ENCODE measurements at regions not wholly inside any gene's neighbourhood (a gene's known extent, or its start where the extent isn't known, plus 50 kb on each side); places are given as distances from the start of the nearest gene placed in this dataset.
"Not testable (repeated sequence)": the region's sequence is repeated elsewhere in the genome, so short reads cannot be mapped to it uniquely, and the experiment has no call there.

DNA sequence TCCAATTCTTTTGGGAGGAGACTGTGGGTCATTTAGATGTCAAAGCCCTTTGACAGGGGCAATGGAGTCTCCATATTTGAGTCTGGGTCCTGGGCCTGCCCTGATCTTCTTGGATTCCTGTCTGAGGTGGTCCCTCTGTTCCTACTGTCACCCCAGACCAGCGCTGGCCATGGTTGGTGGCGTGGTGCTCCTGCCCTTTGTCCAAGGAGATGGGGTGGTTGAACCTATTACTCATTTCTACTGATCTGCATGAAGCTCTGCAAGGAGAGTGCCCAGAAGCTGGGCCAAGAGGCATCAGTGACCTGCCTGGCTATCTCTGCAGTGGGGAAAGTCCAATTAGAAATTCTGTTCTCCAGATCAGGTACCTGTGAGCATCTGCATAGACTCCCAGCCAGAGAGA, 355.6 kb upstream of the NUPR2 start:
- Histone ChIP-seq H3K4me3 (no peak overlapping the region), H3K27ac (no peak overlapping the region)

DNA sequence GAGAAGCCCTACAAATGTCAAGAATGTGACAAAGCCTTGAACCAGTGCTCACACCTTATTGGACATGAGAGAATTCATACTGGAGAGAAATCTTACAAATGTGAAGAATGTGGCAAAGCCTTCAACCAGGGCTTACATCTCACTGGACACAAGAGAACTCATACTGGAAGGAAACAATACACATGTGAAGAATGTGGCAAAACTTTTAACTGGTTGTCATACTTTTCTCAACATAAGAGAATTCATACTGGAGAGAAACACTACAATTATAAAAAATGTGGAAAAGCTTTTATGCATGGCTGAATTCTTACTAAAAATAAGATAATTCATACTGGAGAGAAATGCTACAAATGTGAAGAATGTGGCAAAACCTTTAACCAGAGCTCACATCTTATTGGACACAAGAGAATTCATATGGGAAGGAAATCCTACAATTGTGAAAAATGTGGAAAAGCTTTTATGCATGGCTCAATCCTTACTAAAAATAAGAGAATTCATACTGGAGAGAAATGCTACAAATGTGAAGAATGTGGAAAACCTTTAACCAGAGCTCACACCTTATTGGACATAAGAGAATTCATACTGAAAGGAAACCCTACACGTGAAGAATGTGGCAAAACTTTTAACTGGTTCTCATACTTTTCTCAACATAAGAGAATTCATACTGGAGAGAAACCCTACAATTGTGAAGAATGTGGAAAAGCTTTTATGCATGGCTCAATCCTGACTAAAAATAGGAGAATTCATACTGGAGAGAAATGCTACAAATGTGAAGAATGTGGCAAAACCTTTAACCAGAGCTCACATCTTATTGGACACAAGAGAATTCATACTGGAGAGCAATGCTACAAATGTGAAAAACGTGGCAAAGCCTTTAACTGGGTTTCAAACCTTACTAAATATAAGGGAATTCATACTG, 350.6 kb upstream of the NUPR2 start:
- not testable (repeated sequence) for H3K27ac ChIP-seq, H3K4me3 ChIP-seq

DNA sequence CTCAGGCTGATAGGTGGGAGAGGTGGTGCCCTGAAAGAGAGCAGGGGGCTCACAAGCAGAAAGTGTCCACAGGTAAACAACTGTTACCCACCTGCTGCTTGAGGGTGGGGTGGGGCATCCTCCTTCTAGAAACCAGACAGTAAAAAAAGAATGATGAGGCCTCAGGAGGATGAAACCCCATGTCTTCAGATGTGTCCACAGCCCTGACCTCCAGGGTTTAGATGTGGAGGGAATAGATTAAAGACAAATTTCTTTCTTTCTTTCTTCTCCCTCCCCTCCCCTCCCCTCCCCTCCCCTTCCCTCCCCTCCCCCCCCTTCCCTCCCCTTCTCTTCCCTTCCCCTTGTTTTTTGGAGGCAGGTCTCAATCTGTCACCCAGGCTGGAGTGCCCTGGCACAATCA, 333.5 kb upstream of the NUPR2 start:
- no peak overlapping the region for H3K27ac ChIP-seq
- H3K4me3 ChIP-seq: no peak overlapping the region

DNA sequence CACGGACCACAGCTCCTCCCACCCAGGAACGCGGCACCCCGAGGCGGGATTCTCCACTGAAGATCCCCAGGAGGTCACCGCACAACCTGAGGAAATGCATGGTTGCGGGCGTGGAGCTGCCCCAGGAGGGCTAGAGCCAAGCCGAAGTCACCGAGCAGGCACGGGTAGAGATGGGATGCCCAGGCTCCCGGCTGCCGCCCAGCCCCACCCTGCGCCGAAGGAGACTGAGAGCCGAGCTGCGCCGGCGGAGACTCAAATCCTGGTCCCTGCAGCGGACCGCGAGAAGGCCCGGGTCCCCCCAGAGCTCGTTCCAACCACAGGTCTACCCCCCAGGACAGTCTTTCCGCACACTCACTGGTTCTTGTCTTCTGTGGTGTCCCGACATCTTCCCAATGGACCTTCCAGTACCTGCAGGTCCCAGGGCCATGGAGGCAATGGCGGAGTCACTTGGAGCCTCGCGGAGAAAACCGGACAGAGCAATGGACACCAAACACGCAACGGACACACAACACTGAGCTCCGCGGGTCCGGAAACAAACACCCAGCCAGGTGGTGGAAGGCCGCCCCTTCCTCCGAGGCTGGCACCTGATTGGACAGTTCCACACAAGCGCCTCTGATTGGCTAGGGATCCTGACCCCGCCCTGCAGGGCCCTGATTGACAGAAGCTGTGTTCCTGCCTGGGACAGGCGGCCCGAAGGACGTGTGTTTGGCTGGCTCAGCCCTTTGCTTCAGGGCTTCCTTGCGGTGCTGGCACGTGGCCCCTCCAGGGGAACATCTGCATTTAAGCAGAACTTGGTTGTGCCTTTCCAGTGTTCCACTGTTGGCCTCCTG, 331.9 kb upstream of the NUPR2 start:
- Histone ChIP-seq H3K27ac (no peak overlapping the region), H3K4me3 (no peak overlapping the region)

DNA sequence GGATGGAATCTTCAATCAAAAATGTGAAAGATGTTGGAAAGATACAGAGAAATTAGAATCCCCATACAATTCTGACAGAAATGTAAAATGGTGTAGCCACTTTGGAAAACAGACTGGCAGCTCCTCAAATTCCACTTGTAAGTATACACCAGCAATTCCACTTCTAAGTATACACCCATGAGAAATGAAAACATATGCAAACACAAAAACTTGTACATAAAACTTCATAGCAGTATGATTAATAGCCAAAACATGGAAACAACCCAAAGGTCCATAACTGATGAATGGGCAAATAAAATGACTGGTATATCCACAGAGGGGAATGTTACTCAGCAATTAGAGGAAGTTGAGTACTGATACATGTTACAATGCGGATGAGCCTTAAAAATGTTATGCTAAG, 304.3 kb upstream of the NUPR2 start:
- H3K27ac ChIP-seq, H3K4me3 ChIP-seq: not testable (repeated sequence)

DNA sequence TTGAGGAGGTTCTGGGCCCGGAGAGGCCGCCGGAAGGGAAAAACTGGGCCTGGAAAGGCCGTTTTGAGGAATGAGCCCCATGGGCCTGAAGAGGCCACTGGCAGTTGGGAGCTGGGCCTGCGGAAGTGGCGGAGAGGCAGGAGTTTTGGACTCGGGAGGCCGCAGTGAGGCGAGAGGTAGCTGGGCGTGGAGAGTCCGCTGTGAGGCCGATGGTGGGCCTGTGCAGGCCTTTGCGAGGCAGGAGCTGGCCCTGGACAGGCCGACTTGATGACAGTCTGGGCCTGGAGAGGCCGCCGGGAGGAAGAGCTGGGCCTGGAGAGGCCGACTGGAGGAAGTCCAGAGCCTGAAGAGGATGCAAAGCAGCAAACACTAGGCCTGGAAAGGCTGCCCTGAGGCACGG, 259.0 kb upstream of the NUPR2 start:
- Histone ChIP-seq H3K4me3 (no peak overlapping the region), H3K27ac (no peak overlapping the region)

DNA sequence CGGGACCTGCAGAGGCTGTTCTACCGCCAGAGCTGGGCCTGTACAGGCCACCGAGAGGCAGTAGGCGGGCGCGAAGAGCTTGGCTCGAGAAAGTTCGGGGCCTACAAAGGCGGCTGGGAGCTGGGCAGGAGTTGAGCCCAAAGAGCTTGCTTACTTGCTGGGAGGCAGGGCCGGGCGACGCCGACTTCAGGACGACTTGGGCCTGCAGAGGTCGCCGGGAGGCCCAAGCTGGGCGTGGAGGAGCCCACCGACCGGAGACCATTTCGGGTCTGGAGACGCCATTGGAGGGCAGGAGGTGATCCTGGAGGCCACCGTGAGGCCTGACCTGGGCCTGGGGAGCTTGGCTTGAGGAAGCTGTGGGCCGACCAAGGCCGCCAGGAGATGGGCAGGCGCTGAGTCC, 258.4 kb upstream of the NUPR2 start:
- not testable (repeated sequence) for H3K27ac ChIP-seq, H3K4me3 ChIP-seq

DNA sequence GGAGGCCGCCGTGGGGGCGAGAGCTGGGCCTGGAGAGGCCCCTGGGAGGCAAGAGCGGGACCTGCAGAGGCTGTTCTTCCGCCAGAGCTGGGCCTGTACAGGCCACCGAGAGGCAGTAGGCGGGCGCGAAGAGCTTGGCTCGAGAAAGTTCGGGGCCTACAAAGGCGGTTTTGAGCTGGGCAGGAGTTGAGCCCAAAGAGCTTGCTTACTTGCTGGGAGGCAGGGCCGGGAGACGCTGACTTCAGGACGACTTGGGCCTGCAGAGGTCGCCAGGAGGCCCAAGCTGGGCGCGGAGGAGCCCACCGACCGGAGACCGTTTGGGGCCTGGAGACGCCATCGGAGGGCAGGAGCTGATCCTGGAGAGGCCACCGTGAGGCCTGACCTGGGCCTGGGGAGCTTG, 257.1 kb upstream of the NUPR2 start:
- not testable (repeated sequence) for H3K4me3 ChIP-seq, H3K27ac ChIP-seq

DNA sequence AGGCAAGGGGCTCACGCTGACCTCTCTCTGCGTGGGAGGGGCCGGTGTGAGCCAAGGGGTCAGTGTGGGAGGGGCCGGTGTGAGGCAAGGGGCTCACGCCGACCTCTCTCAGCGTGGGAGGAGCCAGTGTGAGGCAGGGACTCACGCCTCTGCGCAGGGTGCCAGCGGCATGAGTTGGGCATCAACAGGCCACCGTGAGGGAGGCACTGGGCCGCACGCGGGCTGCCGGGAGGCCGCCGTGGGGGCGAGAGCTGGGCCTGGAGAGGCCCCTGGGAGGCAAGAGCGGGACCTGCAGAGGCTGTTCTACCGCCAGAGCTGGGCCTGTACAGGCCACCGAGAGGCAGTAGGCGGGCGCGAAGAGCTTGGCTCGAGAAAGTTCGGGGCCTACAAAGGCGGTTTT, 255.6 kb upstream of the NUPR2 start:
- not testable (repeated sequence) for H3K4me3 ChIP-seq, H3K27ac ChIP-seq

DNA sequence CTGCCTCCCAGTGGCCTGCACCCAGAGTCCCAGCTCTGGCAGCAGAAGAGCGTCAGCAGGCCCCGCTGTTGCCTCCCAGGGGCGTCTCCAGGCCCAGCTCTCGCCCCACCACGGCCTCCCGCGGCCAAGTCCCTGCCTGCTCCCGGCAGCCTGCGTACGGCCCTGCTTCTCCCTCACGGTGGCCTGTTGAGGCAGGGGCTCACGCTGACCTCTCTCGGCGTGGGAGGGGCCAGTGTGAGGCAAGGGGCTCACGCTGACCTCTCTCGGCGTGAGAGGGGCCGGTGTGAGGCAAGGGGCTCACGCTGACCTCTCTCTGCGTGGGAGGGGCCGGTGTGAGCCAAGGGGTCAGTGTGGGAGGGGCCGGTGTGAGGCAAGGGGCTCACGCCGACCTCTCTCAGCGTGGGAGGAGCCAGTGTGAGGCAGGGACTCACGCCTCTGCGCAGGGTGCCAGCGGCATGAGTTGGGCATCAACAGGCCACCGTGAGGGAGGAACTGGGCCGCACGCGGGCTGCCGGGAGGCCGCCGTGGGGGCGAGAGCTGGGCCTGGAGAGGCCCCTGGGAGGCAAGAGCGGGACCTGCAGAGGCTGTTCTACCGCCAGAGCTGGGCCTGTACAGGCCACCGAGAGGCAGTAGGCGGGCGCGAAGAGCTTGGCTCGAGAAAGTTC, 254.1 kb upstream of the NUPR2 start:
- H3K4me3 ChIP-seq, H3K27ac ChIP-seq: not testable (repeated sequence)

DNA sequence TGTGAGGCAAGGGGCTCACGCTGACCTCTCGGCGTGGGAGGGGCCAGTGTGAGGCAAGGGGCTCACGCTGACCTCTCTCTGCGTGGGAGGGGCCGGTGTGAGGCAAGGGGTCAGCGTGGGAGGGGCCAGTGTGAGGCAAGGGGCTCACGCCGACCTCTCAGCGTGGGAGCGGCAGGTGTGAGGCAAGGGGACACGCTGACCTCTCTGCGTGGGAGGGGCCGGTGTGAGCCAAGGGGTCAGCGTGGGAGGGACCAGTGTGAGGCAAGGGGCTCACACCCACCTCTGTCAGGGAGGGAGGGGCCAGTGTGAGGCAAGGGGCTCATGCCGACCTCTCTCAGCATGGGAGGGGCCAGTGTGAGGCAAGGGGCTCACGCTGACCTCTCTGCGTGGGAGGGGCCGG, 251.7 kb upstream of the NUPR2 start:
- not testable (repeated sequence) for H3K27ac ChIP-seq

DNA sequence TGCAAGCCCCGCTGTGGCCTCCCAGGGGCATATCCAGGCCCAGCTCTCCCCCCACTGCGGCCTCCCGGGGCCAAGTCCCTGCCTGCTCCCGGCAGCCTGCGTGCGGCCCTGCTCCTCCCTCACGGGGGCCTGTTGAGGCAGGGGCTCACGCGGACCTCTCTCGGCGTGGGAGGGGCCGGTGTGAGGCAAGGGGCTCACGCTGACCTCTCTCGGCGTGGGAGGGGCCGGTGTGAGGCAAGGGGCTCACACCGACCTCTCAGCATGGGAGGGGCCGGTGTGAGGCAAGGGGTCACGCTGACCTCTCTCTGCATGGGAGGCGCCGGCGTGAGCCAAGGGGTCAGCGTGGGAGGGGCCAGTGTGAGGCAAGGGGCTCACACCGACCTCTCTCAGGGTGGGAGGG, 251.2 kb upstream of the NUPR2 start:
- not testable (repeated sequence) for H3K4me3 ChIP-seq, H3K27ac ChIP-seq

More for the DNA sequence above, 251.7 kb upstream of the NUPR2 start:
- not testable (repeated sequence) for H3K4me3 ChIP-seq

DNA sequence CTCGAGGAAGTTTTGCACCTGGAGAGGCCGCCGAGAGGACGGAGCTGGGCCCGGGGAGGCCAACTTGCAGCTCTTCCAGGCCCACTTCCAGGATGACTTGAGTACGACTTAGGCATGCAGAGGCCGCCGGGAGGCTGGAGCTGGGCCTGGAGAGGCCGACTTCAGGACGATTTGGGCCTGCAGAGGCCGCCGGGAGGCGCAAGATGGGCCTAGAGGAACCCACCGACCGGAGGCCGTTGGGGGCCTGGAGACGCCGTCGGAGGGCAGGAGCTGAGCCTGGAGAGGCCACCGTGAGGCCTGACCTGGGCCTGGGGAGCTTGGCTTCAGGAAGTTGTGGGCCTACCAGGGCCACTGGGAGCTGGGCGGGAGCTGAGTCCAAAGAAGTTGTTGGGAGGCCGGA, 250.5 kb upstream of the NUPR2 start:
- not testable (repeated sequence) for H3K4me3 ChIP-seq, H3K27ac ChIP-seq

DNA sequence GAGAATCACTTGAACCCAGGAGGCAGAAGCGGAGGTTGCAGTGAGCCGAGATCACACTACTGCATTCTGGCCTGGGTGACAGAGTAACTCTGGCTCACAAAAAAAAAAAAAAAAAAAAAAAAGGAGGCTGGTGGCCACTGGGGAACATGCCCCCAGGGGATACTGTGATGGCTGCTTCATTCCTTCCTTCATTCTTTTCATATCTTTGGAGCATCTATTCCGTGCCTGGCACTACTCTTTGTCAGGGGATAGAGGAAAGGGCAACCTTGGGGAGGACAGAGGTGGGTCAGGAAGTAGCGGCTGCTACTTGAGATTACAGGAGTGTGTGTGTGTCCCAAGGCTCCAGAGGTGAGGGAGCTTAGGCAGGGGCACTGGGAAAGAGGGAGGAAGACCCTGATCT, 236.4 kb upstream of the NUPR2 start:
- not testable (repeated sequence) for H3K4me3 ChIP-seq, H3K27ac ChIP-seq

DNA sequence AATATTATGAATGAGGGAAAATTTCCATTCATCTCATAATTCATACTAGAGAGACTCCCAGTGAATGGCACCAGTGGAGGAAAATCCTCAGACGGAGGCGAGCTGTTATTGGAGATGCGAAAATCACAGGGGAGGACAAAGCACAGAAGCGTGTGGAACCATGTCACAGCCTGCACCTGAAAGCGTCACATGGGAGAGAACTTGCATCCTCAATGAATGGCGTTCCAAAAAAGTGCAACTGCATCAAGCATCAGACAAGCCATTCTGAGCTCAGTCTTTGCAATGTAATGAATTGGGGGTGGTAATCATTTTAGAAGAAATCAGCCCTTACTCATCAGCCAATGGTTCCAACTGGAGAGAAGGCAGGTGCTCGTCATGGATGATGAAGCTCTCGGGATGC, 235.0 kb upstream of the NUPR2 start:
- H3K27ac ChIP-seq, H3K4me3 ChIP-seq: not testable (repeated sequence)

DNA sequence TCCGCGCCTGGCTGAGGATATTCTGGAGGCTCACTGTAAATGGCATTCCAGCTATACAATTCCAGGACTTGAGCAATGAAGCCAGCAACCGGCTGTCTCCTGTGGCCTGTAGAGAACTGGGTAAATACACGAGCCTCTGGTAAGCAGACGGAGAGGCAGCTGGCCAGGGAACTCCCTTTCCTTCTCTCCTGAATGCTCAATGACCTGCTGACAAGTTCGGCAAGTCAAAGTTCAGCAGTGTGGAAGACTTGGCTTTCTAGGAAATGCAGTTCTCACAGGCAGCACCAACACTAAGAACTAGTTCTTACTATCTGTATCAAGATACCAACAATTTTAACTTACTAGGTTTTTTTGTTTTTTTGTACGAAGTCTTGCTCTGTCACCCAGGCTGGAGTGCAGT, 232.1 kb upstream of the NUPR2 start:
- not testable (repeated sequence) for H3K4me3 ChIP-seq, H3K27ac ChIP-seq

DNA sequence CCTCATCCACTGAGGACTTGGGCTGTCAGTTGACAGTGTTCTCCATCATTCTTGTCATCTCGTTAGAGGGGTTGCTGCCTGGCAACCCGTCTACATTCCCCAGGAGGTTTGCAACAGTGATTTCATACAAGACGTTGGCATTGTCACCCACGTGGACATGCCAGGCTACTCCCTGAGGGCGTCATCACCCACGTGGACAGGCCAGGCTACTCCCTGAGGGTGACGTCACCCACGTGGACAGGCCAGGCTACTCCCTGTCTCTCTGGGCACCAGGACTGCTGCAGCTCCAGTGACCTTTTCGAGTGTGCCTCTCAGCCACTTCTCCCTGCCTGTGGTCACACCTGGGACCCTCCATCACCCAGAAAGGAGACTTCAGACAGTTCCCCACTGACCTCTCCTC, 212.1 kb upstream of the NUPR2 start:
- H3K27ac ChIP-seq, H3K4me3 ChIP-seq: not testable (repeated sequence)

DNA sequence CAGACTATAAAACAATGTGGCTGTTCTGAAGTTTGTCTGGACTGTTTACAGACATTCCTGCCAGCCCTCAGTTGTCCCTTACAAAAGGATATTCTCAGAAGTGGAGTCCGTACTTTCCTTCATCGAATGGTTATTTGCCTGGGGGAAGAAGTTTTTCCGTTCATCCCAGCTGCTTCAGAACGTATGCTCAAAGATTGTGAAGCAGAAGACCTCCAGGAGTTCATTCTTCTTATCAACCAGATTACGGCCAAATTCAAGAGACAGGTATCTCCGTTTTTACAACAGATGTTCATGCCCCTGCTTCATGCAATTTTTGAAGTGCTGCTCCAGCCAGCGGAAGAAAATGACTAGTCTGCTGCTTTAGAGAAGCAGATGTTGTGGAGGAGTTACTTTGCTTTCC, 174.3 kb upstream of the NUPR2 start:
- H3K27ac ChIP-seq: no peak overlapping the region
- H3K4me3 ChIP-seq: no peak overlapping the region

DNA sequence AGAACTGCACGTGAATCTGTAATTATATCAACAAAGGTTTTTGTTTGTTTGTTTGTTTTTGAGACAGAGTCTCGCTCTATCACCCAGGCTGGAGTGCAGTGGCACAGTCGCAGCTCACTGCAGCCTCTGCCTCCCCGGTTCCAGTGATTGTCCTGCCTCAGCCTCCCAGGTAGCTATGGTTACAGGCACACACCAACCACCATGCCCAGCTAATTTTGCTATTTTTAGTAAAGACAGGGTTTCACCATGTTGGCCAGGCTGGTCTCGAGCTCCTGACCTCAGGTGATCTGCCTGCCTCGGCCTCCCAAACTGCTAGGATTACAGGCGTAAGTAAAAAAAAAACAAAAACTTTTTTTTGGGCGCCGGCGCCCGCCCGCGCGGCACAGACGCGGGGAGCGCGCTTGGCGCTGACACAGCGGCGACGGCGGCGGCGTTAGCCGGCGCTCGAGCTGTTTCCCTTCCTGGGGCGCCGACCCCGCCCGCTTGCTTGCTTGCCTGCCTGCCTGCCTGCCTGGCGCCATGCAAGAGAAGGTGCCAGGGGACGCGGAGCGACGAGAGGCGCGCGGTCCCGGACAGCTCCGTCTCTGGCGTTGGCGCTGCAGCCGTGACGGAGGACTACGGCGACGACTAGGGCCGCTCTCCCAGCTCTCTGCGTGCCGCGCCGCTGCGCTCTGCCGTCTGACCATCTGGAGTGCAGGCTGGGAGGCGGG, 171.4 kb upstream of the NUPR2 start:
- Histone ChIP-seq H3K4me3 (peak overlapping the region in 5 of 7 experiments; percentile 23 to 43 (median 31)), H3K27ac (no peak overlapping the region)

DNA sequence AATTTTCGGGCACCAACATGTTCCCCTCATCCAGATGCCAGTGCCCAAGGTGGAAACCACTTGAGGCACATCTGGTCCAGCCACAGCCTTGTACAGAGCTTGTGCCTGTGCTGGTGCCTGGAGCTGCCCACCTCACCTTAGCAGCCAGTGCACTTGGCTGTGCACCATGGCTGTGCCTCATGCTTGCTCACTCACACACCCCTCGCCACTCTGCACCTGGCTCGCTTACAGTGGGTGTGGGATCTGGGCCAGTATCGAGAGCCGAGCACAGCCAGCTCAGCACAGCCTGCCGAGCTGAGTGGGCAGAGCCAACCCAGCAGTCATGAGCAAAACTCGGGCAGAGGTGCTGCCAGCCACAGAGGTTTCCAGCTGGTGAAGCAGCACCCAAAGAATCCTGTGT, 139.9 kb upstream of the NUPR2 start:
- H3K4me3 ChIP-seq: no peak overlapping the region
- H3K27ac ChIP-seq: no peak overlapping the region
